Progenitor cell of endocrine pancreas (in vitro differentiated cells): ENCODE measurements at regions not wholly inside any gene's neighbourhood (a gene's known extent, or its start where the extent isn't known, plus 50 kb on each side); places are given as distances from the start of the nearest gene placed in this dataset.

ENCODE experiments used
- DNase-seq: peaks from one replicate; pipeline ENCODE4 v3.0.0; 2021; ENCODE audit warnings: low spot score; ENCODE audit not compliant: unreplicated experiment
- H3K27ac Mint-ChIP-seq: 2 replicates; pipeline ENCODE4 v1.8.0; 2021; ENCODE audit warnings: mild to moderate bottlenecking, moderate library complexity, mixed read lengths
- H3K27me3 Mint-ChIP-seq: 2 replicates; pipeline ENCODE4 v1.8.0; 2021; ENCODE audit warnings: mixed read lengths
- H3K36me3 Mint-ChIP-seq: 2 replicates; pipeline ENCODE4 v1.8.0; 2022; ENCODE audit warnings: mixed read lengths; ENCODE audit not compliant: insufficient read depth
- H3K4me1 Mint-ChIP-seq: 2 replicates; pipeline ENCODE4 v1.8.0; 2021; ENCODE audit warnings: low read depth, mixed read lengths
- H3K4me3 Mint-ChIP-seq: 2 replicates; pipeline ENCODE4 v1.8.0; 2021; ENCODE audit warnings: low read depth, mild to moderate bottlenecking, moderate library complexity, mixed read lengths
- H3K9me3 Mint-ChIP-seq: 2 replicates; pipeline ENCODE4 v1.8.0; 2021; ENCODE audit warnings: low read depth, mixed read lengths
- CTCF ChIP-seq: fragments of 200-600 bp; sonication (generic); IDR thresholded peaks from one replicate; pipeline ENCODE4 v1.5.0; 2021; ENCODE audit warnings: antibody characterized with exemption, mild to moderate bottlenecking; ENCODE audit not compliant: unreplicated experiment

GRCh38 chr16:86227801-86228200 is 282.5 kb upstream of the FOXF1 start:
- no peak overlapping the region for H3K27ac Mint-ChIP-seq
- TF ChIP-seq CTCF = no peak
- peaks cover 30% of the 10 kb centered on the region for H3K27me3 Mint-ChIP-seq
- no peak for DNase-seq
- no peaks in the 10 kb centered on the region for H3K4me1 Mint-ChIP-seq
- no peak overlapping the region for H3K4me3 Mint-ChIP-seq
- H3K36me3 Mint-ChIP-seq = no peaks in the 10 kb centered on the region
- H3K9me3 Mint-ChIP-seq = peaks cover under 1% of the 10 kb centered on the region

GRCh38 chr16:86228713-86229112 is 281.6 kb upstream of the FOXF1 start:
- no peak overlapping the region for H3K4me3 Mint-ChIP-seq
- no peak for DNase-seq
- peaks cover 4% of the 10 kb centered on the region for H3K9me3 Mint-ChIP-seq
- TF ChIP-seq CTCF = no peak
- H3K27ac Mint-ChIP-seq = no peak overlapping the region
- H3K4me1 Mint-ChIP-seq = no peaks in the 10 kb centered on the region
- peaks cover 22% of the 10 kb centered on the region for H3K27me3 Mint-ChIP-seq
- H3K36me3 Mint-ChIP-seq = no peaks in the 10 kb centered on the region

- Mint-ChIP-seq H3K9me3 (peaks cover 4% of the 10 kb centered on the region), H3K27ac (no peak overlapping the region), H3K4me3 (no peak overlapping the region), H3K4me1 (no peaks in the 10 kb centered on the region), H3K27me3 (peaks cover 22% of the 10 kb centered on the region), H3K36me3 (no peaks in the 10 kb centered on the region)
- no peak for TF ChIP-seq CTCF
- DNase-seq = no peak
Measured at GRCh38 chr16:86229283-86229682, 281.0 kb upstream of the FOXF1 start.

GRCh38 chr16:86229866-86230656 is 280.3 kb upstream of the FOXF1 start:
- H3K4me1 Mint-ChIP-seq = no peaks in the 10 kb centered on the region
- no peak for TF ChIP-seq CTCF
- peaks cover 4% of the 10 kb centered on the region for H3K9me3 Mint-ChIP-seq
- H3K27me3 Mint-ChIP-seq = peaks cover 22% of the 10 kb centered on the region
- H3K27ac Mint-ChIP-seq = no peak overlapping the region
- no peak for DNase-seq
- no peaks in the 10 kb centered on the region for H3K36me3 Mint-ChIP-seq
- no peak overlapping the region for H3K4me3 Mint-ChIP-seq

- Mint-ChIP-seq H3K9me3 (peaks cover 4% of the 10 kb centered on the region), H3K36me3 (no peaks in the 10 kb centered on the region), H3K4me3 (no peak overlapping the region), H3K27me3 (peaks cover 18% of the 10 kb centered on the region), H3K27ac (no peak overlapping the region), H3K4me1 (no peaks in the 10 kb centered on the region)
- no peak for TF ChIP-seq CTCF
- no peak for DNase-seq
Measured at GRCh38 chr16:86231321-86231995, 278.9 kb upstream of the FOXF1 start.
